ENCODE measurements at regions not wholly inside any gene's neighbourhood (a gene's known extent, or its start where the extent isn't known, plus 50 kb on each side); places are given as distances from the start of the nearest gene placed in this dataset.

GRCh38 chr11:15707194-15707593 is 592.5 kb downstream of the INSC start:
- Mint-ChIP-seq H3K27ac (no peak overlapping the region), H3K36me3 (ENCODE audit: insufficient read depth in 1 of 3, low read depth in 3 of 3) (no peaks in the 10 kb centered on the region; a peak in 2 of 7 replicates), H3K9me3 (peaks cover 0 to 16% of the 10 kb centered on the region in 2 experiments; a peak in 4 of 5 replicates), H3K4me3 (no peak overlapping the region), H3K27me3 (ENCODE audit: low read depth) (peaks cover 62% of the 10 kb centered on the region), H3K4me1 (peaks cover 23 to 24% of the 10 kb centered on the region in 2 experiments)
- Histone ChIP-seq H3K56ac (ENCODE audit: insufficient read length, low read depth, low read length) (no peak overlapping the region), H2BK15ac (ENCODE audit: low read depth, low read length) (no peak overlapping the region), H3K4me2 (ENCODE audit: insufficient read depth, insufficient read length, low read length) (no peak overlapping the region), H2BK5ac (ENCODE audit: insufficient read length, low read length) (no peak overlapping the region), H3K9me3 (ENCODE audit: control insufficient read depth, low read depth, low read length) (no peaks in the 10 kb centered on the region), H3T11ph (ENCODE audit: low read length) (no peak overlapping the region), H3K79me2 (ENCODE audit: insufficient read depth, low read length) (no peaks in the 10 kb centered on the region), H2BK20ac (ENCODE audit: low read depth, low read length, poor library complexity, severe bottlenecking) (no peak overlapping the region), H4K8ac (replicated peaks; ENCODE audit: insufficient read length, low read depth, low read length) (no peak overlapping the region), H3K27ac (ENCODE audit: insufficient read length, low read depth, low read length) (no peak overlapping the region), H2AK5ac (ENCODE audit: insufficient read length, low read length) (no peak overlapping the region), H2AFZ (ENCODE audit: low read length) (no peak overlapping the region), H4K20me1 (ENCODE audit: control insufficient read depth, insufficient read depth, insufficient read length) (no peaks in the 10 kb centered on the region), H4K5ac (ENCODE audit: insufficient read length, low read depth, low read length) (no peak overlapping the region), H3K18ac (ENCODE audit: insufficient read length, low read depth, low read length) (no peak overlapping the region), H3K23me2 (ENCODE audit: insufficient read length, low read depth, low read length, poor library complexity, severe bottlenecking) (no peaks in the 10 kb centered on the region), H3K4me1 (ENCODE audit: insufficient read depth, low read length) (peaks cover 7% of the 10 kb centered on the region; the same call in 1 of the 2 replicates), H3K27me3 (ENCODE audit: insufficient read depth, low read length) (no peaks in the 10 kb centered on the region; the same call in none of the 2 replicates), H2BK120ac (ENCODE audit: low read depth, low read length, poor library complexity, severe bottlenecking) (no peak overlapping the region), H3K9ac (ENCODE audit: extremely low read depth, insufficient read length, low read length) (no peak overlapping the region), H3K4ac (ENCODE audit: low read depth, low read length) (no peak overlapping the region), H3K14ac (ENCODE audit: insufficient read depth, low read length) (no peak overlapping the region), H2BK12ac (ENCODE audit: insufficient read length, low read depth, low read length) (no peak overlapping the region), H4K91ac (ENCODE audit: insufficient read length, low read depth, low read length) (no peak overlapping the region), H3K23ac (ENCODE audit: insufficient read length, low read depth, low read length) (no peak overlapping the region), H3K79me1 (ENCODE audit: insufficient read depth, low read depth, low read length, poor library complexity, severe bottlenecking) (no peaks in the 10 kb centered on the region)
- WGBS (ENCODE audit: extremely low coverage, insufficient read length, low lambda C conversion rate): no CpG with 5 or more reads among the region's 1 CpG
- no peak for TF ChIP-seq CTCF (conservative IDR thresholded peaks at IDR 0.05)
- no peak for DNase-seq

Data from H9 (cell line).